A673 (cell line): ENCODE measurements at regions not wholly inside any gene's neighbourhood (a gene's known extent, or its start where the extent isn't known, plus 50 kb on each side); places are given as distances from the start of the nearest gene placed in this dataset.

Experiments used
- EZH2 ChIP-seq: fragments of 200-600 bp; sonication (generic); IDR thresholded peaks from 2 replicates; pipeline ENCODE4 v1.6.1; 2017; ENCODE audit warnings: borderline replicate concordance, low read depth, mild to moderate bottlenecking, mixed read lengths, antibody characterized with exemption, low read length; ENCODE audit not compliant: poor library complexity, severe bottlenecking
- TF ChIP-seq, protein P1 (sequence below): fragments of 300-800, 200-600 bp; sonication (generic); conservative IDR thresholded peaks from 2 replicates; pipeline ENCODE4 v1.5.1; 2017; ENCODE audit warnings: low read depth, mild to moderate bottlenecking, antibody characterized with exemption, low read length, moderate library complexity, mixed read lengths

DNA sequence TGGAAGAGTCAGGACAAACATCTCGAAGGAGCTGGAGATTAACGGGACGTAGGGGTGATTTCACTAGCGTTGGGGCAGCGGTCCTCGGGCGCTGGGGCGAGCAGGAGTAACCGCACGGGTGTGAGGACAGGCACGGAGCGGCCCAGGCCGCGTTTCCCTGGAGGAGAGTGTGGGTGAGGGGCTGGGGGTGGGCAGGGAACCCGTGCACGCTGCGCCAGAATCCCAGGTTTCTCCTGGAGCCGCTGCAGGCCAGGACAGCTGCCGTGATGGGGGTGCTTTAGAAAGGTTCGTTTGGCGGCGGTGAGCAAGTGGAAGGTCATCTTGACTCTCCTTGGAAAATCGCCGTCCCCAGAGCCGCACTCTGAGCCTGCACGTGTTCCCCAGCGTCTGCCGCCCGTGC lies 290.2 kb upstream of the IRX1 start:
- TF ChIP-seq EZH2, result no peak
- TF ChIP-seq, protein P1, sequence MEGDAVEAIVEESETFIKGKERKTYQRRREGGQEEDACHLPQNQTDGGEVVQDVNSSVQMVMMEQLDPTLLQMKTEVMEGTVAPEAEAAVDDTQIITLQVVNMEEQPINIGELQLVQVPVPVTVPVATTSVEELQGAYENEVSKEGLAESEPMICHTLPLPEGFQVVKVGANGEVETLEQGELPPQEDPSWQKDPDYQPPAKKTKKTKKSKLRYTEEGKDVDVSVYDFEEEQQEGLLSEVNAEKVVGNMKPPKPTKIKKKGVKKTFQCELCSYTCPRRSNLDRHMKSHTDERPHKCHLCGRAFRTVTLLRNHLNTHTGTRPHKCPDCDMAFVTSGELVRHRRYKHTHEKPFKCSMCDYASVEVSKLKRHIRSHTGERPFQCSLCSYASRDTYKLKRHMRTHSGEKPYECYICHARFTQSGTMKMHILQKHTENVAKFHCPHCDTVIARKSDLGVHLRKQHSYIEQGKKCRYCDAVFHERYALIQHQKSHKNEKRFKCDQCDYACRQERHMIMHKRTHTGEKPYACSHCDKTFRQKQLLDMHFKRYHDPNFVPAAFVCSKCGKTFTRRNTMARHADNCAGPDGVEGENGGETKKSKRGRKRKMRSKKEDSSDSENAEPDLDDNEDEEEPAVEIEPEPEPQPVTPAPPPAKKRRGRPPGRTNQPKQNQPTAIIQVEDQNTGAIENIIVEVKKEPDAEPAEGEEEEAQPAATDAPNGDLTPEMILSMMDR, result no peak
